Dermis blood vessel endothelial cell (primary cell): ENCODE measurements at regions not wholly inside any gene's neighbourhood (a gene's known extent, or its start where the extent isn't known, plus 50 kb on each side); places are given as distances from the start of the nearest gene placed in this dataset.
"Not testable (repeated sequence)": the region's sequence is repeated elsewhere in the genome, so short reads cannot be mapped to it uniquely, and the experiment has no call there.

Experiments
- DNase-seq: peaks from one replicate; pipeline ENCODE4 v3.0.0; 2010

GRCh38 chr11:38865922-38866321 is 2267.9 kb upstream of the RAG2 start:
- DNase-seq = no peak

- DNase-seq = no peak
Measured at GRCh38 chr11:38842991-38843390, 2245.0 kb upstream of the RAG2 start.

- DNase-seq = no peak
Measured at GRCh38 chr11:38839071-38839470, 2241.0 kb upstream of the RAG2 start.

GRCh38 chr11:38835966-38836365 is 2237.9 kb upstream of the RAG2 start:
- DNase-seq = no peak

- no peak for DNase-seq
Measured at GRCh38 chr11:38824573-38824972, 2226.5 kb upstream of the RAG2 start.

- not testable (repeated sequence) for DNase-seq
Measured at GRCh38 chr11:38821786-38822185, 2223.8 kb upstream of the RAG2 start.

GRCh38 chr11:38819981-38820380 is 2221.9 kb upstream of the RAG2 start:
- no peak for DNase-seq

GRCh38 chr11:38818720-38819119 is 2220.7 kb upstream of the RAG2 start:
- DNase-seq = no peak

- DNase-seq = no peak
Measured at GRCh38 chr11:38814670-38815069, 2216.6 kb upstream of the RAG2 start.

GRCh38 chr11:38809521-38809920 is 2211.5 kb upstream of the RAG2 start:
- no peak for DNase-seq

- DNase-seq = no peak
Measured at GRCh38 chr11:38796281-38796680, 2198.2 kb upstream of the RAG2 start.

GRCh38 chr11:38795027-38795426 is 2197.0 kb upstream of the RAG2 start:
- DNase-seq = no peak

- peak; percentile 50 for DNase-seq
Measured at GRCh38 chr11:38791346-38791961, 2193.4 kb upstream of the RAG2 start.

GRCh38 chr11:38788561-38788960 is 2190.5 kb upstream of the RAG2 start:
- no peak for DNase-seq

GRCh38 chr11:38784164-38784563 is 2186.1 kb upstream of the RAG2 start:
- no peak for DNase-seq

GRCh38 chr11:38766796-38767195 is 2168.8 kb upstream of the RAG2 start:
- DNase-seq = no peak

- DNase-seq = no peak
Measured at GRCh38 chr11:38759394-38759793, 2161.4 kb upstream of the RAG2 start.

- no peak for DNase-seq
Measured at GRCh38 chr11:38756537-38756936, 2158.5 kb upstream of the RAG2 start.

GRCh38 chr11:38751421-38751820 is 2153.4 kb upstream of the RAG2 start:
- no peak for DNase-seq

- DNase-seq = not testable (repeated sequence)
Measured at GRCh38 chr11:38746516-38746915, 2148.5 kb upstream of the RAG2 start.

GRCh38 chr11:38723361-38723760 is 2125.3 kb upstream of the RAG2 start:
- no peak for DNase-seq

GRCh38 chr11:38721586-38722315 is 2123.7 kb upstream of the RAG2 start:
- DNase-seq = no peak

GRCh38 chr11:38718659-38719058 is 2120.6 kb upstream of the RAG2 start:
- DNase-seq = no peak

- no peak for DNase-seq
Measured at GRCh38 chr11:38718049-38718448, 2120.0 kb upstream of the RAG2 start.

GRCh38 chr11:38711110-38711509 is 2113.1 kb upstream of the RAG2 start:
- no peak for DNase-seq
